Neural cell (in vitro differentiated cells): ENCODE measurements at regions not wholly inside any gene's neighbourhood (a gene's known extent, or its start where the extent isn't known, plus 50 kb on each side); places are given as distances from the start of the nearest gene placed in this dataset.

Experiments
- TAF1 ChIP-seq: IDR thresholded peaks from 2 replicates; pipeline ENCODE4 v1.6.1; 2012; ENCODE audit warnings: low read depth
- TF ChIP-seq, protein P1 (sequence below): fragments of 450-650 bp; IDR thresholded peaks from 2 replicates; pipeline ENCODE4 v1.5.1; 2014; ENCODE audit warnings: antibody characterized with exemption, mild to moderate bottlenecking, moderate library complexity; ENCODE audit not compliant: poor library complexity, severe bottlenecking

DNA sequence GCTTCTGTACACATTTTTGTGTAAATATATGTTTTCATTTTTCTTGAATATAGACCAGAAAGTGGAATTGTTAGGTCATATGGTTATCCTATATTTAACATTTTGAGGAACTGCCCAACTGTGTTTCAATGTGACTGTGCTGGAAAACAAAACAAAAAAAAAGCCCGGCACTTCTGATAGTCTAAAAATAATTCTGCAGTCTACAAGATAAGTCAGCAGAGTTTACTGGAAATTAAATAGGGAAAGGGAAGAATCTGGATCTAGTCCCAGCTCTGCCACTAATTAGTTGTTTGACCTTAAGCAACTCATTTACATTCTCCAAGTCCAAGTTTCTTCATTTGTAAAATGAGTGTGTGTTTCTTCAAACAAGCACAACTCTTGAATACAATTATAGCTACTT is 869.1 kb upstream of the B3GALT2 start:
- TF ChIP-seq, protein P1, sequence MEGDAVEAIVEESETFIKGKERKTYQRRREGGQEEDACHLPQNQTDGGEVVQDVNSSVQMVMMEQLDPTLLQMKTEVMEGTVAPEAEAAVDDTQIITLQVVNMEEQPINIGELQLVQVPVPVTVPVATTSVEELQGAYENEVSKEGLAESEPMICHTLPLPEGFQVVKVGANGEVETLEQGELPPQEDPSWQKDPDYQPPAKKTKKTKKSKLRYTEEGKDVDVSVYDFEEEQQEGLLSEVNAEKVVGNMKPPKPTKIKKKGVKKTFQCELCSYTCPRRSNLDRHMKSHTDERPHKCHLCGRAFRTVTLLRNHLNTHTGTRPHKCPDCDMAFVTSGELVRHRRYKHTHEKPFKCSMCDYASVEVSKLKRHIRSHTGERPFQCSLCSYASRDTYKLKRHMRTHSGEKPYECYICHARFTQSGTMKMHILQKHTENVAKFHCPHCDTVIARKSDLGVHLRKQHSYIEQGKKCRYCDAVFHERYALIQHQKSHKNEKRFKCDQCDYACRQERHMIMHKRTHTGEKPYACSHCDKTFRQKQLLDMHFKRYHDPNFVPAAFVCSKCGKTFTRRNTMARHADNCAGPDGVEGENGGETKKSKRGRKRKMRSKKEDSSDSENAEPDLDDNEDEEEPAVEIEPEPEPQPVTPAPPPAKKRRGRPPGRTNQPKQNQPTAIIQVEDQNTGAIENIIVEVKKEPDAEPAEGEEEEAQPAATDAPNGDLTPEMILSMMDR, result no peak
- no peak for TF ChIP-seq TAF1
